ENCODE measurements at regions not wholly inside any gene's neighbourhood (a gene's known extent, or its start where the extent isn't known, plus 50 kb on each side); places are given as distances from the start of the nearest gene placed in this dataset.

DNA sequence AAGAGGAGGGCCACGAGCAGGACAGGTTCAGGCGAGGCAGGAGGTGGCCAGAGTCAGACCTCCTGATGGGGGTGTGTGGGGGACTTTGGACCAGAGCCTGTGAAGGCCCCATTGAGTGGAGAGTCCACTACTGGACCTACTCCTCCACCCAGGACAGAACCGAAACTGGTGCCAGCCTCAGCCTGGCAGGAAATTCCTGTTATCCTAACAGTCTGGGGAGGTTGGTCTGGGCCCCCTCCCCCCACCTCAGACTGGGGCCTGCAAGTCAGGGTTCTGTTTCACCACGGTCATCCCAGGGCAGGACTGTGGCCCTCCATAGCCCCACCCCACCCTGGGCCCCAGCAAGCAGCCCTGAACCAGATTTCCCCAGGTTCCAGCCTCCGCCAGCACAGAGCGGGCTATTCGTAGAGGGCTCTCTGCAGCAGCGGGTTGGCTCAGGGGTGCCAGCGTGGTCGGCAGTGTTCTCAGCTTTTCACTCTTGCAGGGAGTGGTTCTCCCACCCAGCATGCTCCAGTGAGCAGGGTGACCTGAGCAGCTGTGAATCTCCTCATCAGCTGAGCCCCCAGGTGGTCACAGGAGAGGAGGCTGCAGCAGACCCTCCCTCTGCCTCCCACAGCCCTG lies 217.3 kb downstream of the TBC1D2B start:
- DNase-seq: no peak

DNA sequence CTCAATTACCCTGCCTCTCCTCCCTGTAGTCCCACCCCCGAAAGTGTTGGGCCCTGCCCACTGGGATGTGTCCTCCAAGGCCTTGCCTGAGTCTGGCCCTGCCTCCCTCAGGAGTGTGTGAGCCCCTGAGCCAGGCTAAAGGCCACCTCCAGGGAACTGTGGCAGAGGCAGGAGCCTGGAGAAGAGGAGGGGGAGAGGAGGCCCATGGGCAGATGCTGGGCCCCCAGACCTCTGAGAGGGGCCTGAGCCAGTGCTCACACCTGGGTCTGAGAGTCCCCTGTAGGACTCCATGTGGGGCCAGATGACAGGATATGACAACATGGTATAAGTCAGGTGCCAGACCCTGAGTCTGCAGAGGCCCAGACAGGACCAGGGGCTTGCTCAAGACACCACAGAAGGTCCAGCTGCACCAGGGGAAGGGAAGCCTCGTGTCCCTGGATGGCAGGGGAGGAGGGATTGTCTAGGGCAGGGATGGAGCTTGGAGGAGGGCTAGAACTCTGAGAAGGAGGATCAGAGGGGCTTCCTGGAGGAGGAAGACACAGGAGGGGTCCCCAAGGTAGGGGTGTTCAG lies 217.9 kb downstream of the TBC1D2B start:
- DNase-seq: no peak

DNA sequence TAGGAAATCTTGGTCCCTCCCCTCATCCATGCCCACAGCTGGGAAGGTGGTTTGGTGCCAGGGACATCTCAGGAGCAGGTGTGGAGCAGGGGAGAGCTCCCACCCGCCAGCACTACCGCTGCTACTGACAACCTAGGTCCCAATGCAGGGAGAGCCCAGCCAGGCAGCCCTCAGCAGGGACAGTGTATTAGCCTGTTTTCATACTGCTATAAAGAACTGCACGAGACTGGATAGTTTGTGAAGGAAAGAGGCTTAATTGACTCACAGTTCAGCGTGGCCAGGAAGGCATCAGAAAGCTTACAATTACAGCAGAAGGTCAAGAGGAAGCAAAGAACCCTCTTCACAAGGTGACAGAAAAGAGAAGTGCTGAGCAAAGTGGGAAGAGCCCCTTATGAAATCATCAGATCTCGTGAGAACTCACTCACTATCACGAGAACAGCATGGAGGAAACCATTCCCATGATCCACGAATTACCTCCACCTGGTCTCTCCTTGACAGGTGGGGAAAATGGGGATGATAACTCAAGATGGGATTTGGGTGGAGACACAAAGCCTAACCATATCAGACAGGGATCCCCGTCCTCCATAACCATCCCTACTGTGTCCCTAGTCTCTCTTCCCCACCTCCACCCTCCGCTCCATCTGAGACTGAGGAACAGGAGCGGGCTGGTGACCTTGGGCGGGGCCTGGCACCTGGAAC lies 218.6 kb downstream of the TBC1D2B start:
- DNase-seq: peak; percentile 14

DNA sequence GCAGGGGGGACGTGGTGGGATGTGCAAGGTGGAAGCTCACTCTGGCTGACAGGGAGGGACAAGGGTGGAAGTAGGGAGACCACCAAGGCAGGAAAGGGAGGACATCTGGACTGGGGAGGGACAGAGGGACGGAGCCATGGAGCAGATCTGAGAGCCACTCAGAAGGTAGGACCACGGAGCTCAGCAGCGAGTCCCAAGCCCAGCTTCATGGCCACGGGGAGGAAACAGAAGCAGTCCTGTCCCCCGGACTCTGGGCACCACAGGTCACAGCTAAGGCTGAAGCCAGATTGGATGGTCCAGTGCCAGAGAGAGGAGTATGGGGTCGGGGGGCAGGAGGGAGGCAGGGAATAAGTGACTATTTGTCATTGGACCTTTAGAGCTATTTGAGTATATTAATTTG lies 220.1 kb downstream of the TBC1D2B start:
- DNase-seq: no peak

DNA sequence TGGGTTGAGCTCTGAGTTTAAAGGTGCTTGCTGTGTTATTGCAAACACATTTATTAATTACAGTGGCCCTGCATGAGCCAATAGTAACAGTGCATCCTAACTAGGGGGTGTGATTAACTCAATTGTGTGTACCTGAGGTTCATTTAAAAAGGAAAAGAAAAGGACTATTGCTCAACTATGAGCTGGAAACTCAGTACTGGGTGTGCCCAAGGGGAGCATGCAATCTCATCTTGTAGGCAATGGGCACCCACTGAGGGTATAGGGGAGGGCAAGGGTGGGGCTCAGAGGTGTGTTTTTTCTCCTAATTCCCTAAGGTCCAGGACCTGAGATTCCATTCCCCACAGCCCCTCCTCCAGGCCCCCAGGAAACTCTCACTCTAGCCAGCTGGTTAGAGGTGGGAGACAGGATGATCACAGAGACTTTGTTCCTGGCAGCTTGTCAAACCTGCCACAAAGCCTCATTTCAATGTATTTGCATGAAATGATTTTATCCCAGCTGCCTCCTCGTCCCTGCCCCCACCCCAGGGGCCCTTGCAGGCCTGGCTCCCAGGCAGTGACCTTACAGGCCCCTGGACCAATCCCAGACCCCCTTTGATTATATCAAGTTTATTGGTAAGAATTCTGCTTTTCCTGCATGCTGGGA lies 220.7 kb downstream of the TBC1D2B start:
- DNase-seq: no peak

DNA sequence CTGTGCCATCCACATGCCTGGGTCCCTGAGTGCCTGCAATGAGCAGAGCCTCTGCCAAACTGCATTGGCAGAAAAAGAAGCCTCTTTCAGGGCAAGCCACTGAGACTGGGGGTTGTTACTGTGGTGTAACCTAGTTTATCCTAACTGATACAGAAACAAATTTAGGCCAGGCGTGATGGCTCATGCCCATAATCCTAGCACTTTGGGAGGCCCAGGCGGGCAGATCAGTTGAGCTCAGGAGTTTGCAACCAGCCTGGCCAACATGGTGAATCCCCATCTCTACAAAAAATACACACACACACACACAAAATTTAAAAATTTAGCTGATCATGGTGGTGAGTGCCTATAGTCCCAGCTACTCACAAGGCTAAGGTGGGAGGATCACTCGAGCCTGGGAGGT lies 221.6 kb downstream of the TBC1D2B start:
- DNase-seq: no peak

DNA sequence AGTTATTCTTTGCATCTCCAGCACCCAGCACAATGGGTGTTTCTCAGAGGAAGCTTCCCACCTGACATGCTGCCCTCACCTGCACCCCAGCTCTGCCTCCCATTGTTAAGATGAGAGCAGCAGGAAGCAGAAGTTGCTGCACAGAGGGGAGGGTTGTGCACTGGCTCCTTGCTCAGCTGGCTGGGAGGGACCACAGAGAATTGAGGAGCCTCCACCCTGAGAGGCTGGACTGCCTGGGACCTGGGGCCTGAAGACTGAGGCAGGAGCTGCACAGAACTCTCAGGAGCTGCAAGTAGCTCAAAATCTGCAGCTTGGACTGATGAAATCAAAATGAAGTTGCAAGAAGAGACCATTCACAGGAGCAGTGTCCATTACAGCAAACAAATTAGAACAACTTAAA lies 222.3 kb upstream of the LINGO1 start:
- DNase-seq: no peak

DNA sequence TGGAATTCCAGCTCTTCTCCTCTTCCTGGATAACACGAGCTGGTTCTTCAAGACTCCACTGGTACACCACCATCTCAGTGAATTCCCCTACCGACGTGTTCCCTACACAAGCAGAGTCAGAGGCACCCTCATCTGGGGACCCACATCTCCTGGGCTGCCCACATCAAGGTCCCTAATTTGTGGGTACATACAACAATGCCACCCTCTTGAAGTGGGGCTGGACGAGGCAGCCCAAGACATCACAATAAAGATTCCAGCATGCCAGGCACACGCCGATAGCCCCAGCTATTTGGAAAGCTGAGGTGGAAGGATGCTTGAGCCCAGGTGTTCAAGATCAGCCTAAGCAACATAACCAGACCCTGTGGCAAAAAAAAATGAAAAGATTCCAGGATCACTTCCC lies 221.2 kb upstream of the LINGO1 start:
- no peak for DNase-seq

DNA sequence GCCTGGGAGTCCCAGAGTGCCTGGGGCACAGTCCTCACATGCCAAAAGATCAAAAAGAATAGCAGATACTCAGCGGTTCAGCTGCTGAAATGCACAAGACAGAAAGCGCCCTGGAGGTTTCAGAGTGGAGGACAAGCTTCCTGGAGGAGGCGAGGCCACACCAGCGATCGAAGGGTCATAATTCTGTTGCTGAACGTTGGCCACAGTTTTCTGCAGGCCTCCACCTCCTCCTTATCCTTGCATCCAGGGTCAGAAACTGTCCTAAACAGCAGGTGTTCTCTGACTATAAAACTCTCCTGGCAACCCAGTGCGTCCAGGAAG lies 220.3 kb upstream of the LINGO1 start:
- no peak for DNase-seq

DNA sequence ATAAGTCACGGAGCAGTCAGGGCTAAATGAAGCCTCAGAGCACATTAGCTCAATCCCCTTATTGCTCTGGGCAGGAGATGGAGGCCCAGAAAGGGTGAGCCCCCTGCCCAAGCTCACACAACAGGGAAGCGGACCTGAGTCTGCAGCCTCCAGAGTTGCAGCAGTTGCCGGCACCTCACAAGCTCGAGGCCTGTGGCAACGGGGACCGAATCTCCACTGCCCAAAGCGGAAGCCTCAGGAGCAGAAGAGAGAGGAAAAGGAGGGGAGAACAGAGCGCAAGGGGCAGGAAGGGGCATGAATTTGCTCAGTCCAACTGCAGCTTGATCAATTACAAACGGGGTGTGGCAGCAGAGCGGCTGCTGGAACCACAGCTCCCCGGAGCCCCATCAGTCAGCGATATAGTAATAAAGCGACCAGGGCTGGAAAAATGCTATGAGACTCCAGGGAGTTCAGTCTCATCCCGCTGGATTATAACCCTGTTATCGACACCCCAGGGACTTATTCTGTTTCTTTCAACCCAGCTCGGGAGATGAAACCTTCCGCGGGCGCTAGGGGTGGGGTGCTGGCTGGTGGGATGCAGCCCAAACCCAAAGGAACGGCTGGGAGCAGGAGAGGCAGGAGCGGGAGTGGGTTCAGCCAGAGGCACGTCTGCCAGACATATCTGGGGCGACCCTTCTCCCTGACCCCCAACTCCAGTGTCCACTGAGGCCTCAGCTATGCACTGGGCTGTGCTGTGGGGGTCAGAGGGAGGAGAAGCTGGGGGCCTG lies 219.7 kb upstream of the LINGO1 start:
- no peak for DNase-seq

DNA sequence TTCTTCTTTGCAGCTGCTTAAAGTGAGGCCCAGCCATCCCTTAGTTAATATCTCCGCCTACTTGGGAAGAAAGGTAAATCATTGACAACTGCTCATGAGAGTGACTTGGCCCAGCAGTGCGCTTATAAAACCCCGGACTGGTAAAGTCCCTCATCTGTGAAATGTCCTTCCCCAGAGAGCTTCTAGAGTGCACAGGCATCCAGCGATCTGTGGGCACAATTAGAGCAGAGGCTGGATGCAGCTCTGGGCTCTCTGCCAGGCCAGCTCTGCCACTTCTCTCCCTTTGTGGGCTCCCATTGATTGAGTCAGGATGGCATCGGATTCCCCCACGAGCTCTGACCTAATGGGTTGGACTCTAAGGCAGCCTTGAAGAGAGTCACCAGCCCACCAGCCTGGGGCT lies 219.0 kb upstream of the LINGO1 start:
- no peak for DNase-seq

DNA sequence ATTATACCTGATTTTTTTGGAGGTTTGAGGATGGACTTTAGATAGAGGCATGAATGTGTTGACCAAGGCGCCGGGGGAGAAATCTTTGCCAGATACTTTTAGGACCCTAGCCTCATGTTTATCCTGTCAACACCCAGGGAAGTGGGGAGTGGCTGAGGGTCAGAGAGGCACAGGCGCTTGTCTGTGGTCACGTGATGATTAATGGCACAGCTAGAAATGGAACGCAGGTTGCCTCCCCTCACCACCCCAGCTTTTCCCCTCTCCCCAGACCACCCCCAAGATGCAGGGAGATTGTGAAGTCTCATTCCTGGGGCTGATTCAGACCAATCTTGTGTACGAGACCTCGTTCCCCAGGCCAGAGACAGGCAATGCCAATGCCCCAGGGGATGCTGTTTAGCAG lies 218.4 kb upstream of the LINGO1 start:
- DNase-seq: no peak

DNA sequence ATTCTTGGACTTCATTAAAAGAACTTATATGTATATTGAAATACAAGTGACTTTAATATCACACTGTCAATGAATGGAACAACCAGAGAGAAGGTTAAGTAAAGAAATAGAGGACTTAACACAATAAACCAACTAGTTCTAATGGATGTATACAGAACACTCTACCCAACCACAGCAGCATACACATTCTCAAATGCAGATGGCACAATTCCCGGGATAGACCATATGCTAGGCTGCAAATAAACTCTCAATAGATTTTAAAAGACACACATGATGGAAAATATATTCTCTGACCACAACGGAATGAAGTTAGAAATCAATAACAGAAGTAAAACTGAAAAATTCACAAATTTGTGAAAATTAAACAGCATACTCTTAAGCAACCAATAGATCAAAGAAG lies 214.3 kb upstream of the LINGO1 start:
- DNase-seq: no peak

DNA sequence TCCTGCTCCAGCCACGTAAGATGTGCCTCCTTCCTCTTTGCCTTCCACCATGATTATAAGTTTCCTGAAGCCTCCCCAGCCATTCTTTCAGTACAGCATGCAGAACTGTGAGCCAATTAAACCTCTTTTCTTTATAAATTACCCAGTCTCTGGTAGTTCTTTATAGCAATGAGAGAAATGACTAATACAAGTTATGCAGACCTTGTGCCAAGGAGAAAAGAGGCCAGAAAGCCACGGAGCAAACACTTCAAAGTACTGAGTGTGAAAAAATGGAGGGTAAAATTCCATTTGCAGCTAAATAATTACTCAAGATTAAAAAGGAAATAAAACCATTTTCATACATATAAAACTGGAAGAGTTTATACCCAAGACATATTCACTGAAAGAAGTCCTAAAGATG lies 213.6 kb upstream of the LINGO1 start:
- DNase-seq: no peak

DNA sequence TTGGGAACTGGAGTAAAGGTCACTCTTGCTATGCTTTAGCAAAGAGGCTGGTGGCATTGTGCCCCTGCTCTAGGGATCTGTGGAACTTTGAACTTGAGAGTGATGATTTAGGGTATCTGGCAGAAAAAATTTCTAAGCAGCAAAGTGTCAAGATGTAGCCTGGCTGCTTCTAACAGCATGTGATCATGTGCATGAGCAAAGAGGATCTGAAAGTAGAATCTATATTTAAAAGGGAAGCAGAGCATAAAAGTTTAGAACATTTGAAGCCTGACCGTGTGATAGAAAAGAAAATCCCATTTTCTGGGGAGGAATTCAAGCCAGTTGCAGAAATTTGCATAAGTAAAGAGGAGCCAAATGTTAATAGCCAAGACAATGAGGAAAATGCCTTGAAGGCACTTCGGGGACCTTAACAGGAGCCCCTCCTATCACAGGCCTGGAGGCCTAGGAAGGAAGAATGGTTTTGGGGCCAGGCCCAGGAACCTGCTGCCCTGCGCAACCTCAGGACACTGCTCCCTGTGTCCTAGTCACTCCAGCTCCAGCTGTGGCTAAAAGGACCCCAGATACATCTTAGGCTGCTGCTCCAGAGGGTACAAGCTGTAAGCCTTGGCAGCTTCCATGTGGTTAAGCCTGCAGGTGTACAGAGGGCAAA lies 212.2 kb upstream of the LINGO1 start:
- no peak for DNase-seq

DNA sequence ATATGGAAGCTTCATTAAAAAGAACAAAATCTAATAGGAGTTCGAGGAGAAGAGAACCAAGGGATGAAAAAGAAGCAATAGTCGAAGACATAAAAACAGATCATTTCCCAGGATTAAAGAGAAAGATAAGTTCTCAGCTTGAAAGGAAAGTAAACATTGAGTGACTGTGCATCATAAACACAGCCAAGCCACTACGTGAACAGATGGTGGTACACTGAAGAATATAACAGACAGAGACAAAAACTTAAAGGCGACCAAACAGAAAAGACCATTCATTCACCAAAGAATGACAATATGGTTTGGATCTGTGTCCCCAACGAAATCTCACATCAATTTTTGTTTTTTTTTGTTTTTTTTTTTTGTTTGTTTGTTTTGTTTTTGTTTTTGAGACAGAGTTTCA lies 210.8 kb upstream of the LINGO1 start:
- DNase-seq: no peak

DNA sequence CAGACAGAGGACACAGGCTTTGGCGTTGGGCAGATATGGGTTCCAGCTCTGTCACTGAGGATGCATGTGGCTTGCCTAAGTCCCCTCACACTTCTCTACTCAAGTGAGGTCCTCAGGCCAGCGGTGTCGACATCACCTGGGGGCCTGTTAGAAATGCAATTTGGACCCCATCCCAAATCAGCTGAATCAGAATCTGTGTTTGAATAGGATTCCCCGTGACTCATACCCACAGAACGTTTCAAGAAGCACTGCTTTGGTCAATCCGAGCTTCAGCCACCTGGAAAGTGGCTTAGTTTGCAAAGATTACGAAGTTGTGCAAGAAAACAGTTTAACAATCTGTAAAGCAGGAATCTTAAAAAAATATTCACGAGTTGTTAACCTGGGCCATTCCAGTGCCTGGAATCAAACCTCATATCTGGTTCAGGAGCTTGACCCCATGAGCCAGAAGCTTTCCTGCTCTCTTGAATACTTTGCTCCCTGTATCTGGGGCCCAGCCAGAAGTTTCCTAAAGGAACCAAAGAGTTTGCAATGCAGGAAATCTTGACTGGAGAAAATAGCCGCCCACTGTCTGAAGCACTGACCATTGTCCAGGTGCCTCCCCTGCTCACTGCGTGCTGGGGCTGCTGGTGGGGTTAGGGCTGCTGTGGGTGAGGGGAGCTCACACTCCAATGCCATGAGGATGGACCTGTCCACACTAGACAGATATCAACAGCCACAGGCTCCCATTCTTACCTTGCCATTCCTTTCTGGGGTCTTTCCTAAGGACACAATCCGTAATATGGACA lies 208.5 kb upstream of the LINGO1 start:
- no peak for DNase-seq

DNA sequence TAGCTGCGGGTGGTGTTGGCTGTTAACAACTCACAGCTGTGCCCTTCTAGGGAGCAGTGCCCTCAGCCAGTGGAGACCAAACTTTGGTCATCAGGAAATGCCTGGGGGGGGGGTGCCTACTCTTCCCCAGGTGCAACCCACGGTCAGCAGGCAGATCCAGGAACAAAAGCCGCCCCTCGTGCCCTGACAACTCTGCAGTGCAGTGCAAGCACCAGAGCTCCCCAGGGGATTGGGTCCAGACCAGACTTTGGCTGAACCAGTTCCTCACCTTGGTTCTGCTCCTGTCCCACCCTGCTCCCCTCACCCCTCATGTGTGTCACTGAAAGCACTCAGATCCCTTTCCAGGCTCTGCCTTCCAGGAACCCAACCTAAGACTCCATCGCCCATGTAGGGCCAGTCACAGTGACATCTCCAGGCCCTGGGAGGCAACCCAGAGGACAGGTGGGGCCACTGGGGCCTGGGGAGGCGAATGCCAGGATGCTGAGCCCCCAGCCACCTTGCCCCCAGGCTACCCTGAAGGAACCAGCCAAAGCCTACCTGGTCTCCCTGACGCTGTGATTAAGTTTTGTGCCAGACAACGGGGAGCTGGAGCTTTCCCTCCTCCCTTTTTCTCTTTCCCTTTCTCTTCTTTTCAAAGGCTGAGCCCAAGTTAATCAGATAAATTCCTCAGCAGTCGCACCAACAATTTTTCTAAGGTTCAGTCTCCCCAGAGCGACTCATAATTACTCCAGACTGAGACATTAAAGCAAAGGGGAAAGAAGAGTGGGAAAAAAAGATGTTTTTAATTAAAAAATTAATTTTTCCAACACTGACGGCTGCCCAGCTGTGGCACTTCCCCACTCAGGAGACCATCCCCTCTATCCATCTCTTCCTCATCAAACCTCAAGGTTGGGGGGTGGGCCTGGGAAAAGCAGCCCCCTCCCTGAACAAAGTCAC lies 207.5 kb upstream of the LINGO1 start:
- DNase-seq: no peak

DNA sequence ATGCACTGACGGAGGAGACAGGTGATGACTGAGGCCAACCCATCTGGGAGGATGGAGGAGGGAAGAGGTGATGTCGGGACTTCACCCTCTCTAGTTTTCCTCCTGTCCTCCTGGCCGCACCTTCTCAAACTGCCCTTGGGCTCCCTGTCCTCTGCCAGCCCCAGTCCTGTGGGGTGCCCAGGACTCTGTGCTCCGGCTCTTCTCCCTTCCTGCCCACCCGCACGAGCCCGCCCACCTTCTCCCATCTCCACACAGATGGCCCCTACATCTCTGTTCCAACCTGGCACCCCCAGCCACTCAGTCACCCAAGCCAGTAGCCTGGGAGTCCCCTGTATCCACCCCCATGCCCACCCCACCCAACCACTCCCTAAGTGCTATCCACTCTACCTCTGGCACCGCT lies 206.7 kb upstream of the LINGO1 start:
- no peak for DNase-seq

DNA sequence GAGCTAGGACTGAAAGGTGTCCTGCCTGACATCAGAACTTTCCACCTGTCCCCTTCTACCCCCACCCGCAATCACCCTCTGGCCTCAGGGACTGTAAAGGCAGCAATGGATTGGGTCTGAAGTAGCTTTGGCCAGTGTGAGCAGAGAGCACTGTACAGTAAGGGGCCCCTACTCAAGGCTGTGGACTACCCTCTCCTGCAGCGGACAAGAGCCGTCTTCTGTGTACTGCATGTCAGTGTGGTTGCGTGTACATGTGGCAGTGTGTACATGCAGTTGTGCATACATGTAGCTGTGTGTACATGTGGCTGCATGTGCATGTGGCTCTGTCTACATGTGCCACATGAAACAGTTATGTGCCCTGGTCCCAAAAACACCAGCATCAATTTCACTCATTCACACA lies 205.9 kb upstream of the LINGO1 start:
- no peak for DNase-seq

DNA sequence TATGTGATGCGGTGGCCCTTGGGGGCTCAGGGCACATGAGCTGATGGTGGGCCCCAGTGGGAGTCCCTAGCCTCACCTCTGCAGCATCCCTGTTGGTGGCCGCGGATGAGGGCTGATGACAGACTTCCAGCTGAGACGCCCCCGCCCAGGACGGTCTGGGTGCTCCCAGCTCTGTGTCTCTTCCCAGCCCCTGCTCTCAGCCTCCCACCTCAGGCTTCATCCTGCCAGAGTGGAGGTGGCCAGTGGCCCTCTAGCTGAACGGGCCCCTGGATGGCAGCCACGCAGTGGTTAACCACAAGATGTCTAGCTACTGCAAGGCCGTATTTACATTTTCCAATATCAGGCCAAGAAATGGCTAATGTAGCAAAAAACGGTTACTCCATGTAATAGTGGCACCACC lies 205.3 kb upstream of the LINGO1 start:
- DNase-seq: no peak
